ENCODE measurements at regions not wholly inside any gene's neighbourhood (a gene's known extent, or its start where the extent isn't known, plus 50 kb on each side); places are given as distances from the start of the nearest gene placed in this dataset.

DNA sequence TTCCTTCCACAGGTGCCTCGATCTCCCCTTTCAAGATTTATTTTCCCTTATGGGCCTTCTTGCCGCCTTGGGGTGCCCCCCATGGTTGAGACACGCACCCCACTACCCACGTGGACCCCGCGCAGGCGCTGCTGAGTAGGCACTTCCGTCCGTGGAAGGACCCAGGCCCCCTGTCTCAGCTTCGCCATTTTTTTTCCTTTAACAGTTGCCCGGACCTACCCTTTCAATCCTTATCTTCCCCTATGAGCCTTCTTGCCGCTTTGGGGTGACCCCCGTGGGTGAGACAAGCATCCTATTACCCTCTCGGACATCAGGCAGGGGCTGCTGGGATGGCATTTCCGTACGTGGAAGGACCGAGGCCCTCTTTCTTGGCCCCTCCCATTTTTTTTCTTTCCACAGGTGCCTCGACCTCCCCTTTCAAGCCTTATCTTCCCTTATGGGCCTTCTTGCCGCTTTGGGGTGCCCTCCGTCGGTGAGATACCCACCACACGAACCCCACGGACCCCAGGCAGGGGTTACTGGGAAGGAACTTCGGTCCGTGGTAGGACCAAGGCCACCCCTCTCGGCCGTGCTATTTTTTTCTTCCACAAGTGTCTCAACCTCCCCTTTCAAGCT is 268.2 kb downstream of the ALG10 start:
- DNase-seq (ENCODE audit: low read depth in 1 of 2, low spot score in 1 of 2) = no peak

DNA sequence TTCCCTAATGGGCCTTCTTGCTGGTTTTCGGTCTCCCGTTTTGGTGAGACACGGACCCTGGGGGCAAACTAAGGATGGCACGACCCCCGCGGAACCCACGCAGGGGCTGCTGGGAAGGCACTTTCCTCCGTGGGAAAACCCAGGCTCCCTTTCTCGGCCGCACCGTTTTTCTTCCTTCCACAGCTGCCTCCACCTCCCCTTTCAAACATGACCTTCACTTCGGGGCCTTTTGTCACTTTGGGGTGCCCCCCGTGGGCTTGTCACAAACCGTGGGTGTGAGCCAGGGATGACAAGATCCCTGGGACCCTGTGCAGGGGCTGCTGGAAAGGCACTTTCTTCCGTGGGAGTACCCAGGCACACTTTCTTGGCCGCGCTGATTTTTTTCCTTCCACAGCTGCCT is 268.7 kb downstream of the ALG10 start:
- DNase-seq (ENCODE audit: low read depth in 1 of 2, low spot score in 1 of 2) = no peak

DNA sequence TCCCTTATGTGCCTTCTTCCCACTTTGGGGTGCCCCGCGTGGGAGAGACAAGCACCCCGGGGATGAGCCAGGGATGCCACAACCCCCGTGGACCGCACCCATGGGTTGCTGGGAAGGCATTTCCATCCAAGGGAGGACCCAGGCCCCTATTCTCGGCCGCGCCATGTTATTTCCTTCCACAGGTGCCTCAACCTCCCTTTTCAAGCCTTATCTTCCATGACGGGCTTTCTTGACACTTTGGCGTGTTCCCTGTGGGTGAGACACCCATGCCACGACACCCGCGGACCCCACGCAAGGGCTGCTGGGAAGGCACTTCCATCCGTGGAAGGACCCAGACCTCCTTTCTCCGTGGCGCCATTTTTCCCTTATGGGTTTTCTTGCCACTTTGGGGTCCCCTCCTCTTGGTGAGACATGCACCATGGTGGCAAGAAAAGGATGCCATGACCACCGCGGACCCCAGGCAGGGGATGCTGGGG is 269.2 kb downstream of the ALG10 start:
- no peak for DNase-seq (ENCODE audit: low read depth in 1 of 2, low spot score in 1 of 2)

DNA sequence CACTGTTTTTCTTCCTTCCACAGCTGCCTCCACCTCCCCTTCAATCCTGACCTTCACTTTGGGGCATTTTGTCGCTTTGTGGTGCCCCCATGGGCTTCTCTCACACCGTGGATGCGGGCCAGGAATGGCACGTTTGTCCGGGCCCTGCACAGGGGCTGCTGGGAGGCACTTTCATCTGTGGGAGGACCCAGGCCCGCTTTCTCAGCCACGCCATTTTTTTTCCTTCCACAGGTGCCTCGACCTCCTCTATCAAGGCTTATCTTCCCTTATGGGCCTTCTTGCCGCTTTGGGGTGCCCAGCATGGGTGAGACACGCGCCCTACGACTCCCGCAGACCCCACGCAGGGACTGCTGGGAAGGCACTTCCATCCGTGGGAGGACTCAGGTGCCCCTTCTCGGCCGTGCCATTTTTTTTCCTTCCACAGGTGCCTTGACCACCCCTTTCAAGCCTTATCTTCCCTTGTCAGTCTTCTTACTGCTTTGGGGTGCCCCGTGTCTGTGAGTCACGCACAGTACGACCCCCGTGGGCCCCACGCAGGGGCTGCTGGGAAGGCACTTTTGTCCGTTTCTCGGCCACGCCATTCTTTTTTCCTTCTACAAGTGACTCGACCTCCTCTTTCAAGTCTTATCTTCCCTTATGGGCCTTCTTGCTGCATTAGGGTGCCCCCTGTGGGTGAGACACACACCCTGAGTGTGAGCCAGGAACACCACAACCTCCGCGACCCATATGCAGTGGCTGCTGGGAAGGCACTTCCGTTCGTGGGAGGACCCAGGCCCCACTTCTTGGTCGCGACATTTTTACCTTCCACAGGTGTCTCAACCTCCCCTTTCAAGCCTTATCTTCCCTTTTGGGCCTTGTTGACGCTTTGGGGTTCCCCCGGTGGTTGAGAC is 270.7 kb downstream of the ALG10 start:
- no peak for DNase-seq (ENCODE audit: low read depth in 1 of 2, low spot score in 1 of 2)

DNA sequence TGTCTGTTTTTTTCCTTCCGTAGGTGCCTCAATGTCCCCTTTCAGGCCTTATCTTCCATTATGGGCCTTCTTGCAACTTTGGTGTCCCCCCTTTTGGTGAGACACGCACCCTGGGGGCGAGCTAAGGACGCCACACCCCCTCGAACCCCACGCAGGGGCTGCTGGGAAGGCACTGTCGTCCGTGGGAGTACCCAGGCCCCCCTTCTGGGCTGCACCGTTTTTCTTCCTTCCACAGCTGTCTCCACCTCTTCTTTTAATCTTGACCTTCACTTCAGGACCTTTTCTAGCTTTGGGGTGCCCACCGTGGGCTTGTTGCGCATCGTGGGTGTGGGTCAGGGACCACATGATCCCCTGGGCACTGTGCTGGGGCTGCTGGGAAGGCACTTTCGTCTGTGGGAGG is 271.8 kb downstream of the ALG10 start:
- DNase-seq (ENCODE audit: low read depth in 1 of 2, low spot score in 1 of 2) = no peak

DNA sequence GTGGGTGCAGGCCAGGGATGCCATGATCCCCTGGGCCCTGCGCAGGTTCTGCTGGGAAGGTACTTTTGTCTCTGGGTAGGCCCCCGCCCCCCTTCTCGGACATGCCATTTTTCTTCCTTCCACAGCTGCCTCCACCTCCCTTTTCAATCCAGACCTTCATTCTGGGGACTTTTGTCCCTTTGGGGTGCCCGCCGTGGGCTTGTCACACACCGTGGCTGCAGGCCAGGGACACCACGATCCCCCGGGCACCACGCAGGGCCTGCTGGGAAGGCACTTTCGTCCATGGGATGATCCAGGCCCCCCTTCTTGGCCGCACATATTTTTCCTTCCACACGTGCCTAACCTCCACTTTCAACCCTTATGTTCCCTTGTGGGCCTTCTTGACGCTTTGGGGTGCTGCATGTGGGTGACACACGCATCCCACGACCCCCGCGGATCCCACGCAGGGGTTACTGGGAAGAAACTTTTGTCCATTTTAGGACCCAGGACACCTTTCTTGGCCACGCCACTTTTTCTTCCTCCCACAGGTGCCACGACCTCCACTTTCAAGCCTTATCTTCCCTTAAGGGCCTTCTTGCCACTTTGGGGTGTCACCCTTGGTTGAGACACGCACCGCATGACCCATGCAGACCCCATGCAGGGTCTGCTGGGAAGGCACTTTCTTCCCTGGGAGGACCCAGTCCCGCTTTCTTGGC is 272.5 kb downstream of the ALG10 start:
- DNase-seq (ENCODE audit: low read depth in 1 of 2, low spot score in 1 of 2) = no peak

DNA sequence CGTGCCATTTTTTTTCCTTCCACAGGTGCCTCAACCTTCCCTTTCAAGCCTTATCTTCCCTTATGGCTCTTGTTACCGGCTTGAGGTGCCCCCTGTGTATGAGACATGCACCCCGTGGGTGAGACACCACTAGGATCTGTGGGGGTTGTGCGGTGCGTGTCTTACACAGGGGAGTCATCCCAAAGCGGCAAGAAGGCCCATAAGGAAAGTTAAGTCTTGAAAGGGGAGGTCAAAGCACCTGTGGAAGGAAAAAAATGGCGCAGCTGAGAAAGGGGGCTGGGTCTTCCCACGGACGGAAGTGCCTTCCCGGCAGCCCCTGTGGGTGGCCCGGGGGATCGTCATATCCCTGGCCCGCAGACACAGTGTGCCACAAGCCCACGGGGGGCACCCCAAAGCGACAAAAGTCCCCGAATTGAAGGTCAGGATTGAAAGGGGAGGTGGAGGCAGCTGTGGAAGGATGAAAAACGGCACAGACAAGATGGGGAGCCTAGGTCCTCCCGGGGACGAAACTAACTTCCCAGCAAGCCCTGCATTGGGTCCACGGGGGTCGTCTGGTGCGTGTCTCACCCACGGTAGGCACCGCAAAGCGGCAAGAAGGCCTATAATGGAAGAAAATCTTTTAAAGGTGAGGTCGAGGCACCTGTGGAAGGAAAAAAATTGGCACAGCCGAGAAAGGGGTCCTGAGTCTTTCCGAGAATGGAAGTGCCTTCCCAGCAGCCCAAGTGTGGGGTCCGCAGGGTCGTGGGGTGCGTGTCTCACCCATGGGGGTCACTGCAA is 273.3 kb downstream of the ALG10 start:
- DNase-seq (ENCODE audit: low read depth in 1 of 2, low spot score in 1 of 2) = no peak

DNA sequence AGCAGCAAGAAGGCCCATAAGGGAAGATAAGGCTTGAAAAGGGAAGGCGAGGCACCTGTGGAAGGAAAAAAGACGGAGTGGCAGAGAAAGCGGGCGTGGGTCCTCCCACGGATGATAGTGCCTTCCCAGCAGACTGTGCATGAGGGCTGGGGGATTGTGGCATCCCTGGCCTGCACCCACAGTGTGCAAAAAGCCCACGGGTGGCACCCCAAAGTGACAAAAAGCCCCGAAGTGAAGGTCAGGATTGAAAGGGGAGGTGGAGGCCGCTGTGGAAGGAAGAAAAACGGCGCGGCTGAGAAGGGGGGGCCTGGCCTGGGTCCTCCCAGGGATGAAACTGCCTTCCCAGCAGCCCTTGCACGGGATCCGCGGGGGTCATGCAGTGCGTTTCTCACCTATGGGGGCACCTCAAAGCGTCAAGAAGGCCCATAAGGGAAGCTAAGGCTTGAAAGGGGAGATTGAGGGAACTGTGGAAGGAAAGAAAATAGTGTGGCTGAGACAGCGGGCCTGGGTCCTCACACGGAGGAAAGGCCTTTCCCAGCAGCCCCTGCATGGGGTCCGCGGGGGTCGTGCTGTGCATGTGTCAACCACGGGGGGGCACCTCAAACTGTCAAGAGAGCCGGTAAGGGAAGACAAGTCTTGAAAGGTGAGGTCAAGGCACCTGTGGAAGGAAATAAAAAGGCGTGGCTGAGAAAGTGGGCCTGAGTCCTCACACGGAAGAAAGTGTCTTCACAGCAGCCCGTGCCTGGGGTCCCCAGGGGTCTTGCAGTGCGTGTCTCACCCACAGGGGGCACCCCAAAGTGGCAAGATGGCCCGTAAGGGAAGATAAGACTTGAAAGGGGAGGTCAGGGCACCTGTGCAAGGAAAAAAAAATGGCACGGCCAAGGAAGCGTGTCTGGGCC is 274.1 kb downstream of the ALG10 start:
- no peak for DNase-seq (ENCODE audit: low read depth in 1 of 2, low spot score in 1 of 2)

DNA sequence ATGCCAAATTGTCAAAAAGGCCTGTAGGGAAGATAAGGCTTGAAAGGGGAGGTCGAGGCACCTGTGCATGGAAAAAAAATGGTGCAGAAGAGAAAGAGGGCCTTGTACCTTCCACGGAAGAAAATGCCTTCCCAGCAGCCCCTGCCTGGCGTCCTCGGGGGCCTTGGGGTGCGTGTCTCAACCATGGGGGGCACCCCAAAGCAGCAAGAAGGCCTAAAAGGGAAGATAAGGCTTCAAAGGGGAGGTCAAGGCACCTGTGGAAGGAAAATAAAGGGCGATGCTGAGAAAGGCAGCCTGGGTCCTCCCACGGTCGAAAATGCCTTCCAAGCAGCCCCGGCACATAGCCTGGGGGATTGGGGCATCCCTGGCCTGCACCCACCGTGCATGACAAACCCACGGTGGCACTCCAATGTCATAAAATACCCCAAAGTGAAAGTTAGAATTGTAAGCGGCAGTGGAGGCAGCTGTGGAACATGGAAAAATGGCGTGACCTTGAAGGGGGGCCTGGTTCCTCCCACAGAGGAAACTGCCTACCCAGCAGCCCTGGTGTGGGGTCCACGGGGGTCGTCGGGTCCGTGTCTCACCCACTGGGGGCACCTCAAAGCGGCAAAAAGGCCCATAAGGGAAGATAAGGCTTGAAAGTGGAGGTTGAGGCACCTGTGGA is 275.0 kb downstream of the ALG10 start:
- no peak for DNase-seq (ENCODE audit: low read depth in 1 of 2, low spot score in 1 of 2)

DNA sequence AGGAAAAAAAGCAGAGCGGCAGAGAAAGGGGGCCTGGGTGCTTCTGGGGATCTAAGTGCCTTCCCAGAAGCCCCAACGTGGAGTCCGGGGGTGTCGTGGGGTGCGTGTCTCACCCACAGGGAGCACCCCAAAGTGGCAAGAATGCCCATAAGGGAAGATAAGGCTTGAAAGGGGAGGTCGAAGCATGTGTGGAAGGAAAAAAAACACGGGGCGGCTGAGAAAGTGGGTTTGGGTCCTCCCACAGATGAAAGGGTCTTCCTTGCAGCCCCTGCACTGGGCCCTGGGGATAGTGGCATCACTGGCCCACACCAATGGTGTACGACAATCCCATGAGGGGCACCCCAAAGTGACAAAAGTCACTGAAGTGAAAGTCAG is 275.5 kb downstream of the ALG10 start:
- no peak for DNase-seq (ENCODE audit: low read depth in 1 of 2, low spot score in 1 of 2)

DNA sequence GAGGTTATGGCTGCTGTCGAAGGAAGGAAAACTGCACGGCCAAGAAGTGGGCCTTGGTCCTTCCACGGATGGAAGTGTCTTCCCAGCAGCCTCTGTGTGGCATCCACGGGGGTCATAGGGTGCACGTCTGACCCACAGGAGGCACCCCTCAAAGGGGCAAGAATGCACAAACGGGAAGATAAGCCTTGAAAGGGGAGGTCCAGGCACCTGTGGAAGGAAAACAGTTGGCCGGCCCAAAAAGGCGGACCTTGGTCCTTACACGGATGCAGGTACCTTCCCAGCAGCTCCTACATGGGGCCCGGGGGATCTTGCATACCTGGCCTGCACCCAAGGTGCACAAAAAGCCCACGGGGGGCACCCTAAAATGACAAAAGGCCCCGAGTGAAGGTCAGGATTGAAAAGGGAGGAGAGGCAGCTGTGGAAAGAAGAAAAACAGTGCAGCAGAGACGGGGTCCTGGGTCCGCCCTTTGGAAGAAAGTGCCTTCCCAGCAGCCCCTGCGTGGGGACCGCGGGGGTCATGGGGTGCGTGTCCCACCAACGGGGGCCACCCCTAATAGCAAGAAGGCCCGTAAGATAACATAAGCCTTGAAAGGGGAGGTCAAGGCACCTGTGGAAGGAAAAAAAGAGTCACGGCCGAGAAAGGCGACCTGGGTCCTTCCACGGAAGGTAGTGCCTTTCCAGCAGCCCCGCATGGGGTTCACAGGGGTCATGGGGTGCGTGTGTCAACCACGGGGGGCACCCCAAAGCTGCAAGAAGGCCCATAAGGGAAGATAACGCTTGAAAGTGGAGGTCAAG is 276.1 kb downstream of the ALG10 start:
- no peak for DNase-seq (ENCODE audit: low read depth in 1 of 2, low spot score in 1 of 2)

DNA sequence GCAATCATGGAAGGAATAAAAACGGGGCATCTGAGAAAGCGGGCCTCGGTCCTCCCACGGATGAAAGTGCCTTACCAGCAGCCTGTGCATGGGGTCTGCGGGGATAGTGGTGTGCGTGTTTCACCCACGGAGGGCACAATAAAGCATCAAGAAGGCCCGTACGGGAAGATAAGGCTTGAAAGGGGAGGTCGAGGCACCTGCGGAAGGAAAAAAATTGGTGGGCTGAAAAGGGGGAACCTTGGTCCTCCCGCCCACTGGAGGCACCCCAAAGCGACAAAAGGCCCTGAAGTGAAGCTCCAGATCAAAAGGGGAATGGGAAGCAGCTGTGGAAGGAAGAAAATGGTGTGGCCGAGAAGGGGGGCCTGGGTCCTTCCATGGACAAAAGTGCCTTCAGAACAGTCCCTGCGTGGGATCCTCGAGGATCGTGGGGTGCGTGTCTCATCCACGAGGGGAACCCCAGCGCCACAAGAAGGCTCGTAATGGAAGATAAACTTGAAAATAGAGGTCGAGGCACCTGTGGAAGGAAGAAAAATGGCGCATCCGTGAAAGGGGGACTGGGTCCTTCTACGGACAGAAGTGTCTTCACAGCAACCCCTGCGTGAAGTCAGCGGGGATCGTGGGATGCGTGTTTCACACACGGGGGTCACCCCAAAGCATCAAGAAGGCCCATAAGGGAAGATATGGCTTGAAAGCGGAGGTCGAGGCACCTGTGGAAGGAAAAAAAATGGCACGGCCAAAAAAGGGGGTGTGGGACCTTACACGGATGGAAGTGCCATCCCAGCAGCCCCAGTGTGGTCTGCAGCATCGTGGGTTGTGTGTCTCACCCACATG is 276.9 kb downstream of the ALG10 start:
- DNase-seq (ENCODE audit: low read depth in 1 of 2, low spot score in 1 of 2) = no peak

DNA sequence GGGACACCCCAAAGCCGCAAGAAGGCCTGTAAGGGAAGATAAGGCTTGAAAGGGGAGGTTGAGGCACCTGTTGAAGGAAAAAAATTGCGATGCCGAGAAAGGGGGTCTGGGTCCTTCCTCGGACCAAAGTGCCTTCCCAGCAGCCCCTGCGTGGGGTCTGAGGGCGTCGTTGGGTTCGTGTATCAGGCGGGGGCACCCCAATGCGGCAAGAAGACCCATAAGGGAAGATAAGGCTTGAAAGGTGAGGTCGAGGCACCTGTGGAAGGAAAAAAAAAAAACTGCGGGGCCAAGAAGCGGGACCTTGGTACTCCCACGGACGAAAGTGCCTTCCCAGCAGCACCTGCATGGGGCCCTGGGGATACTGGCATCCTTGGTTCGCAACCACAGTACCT is 277.5 kb downstream of the ALG10 start:
- DNase-seq (ENCODE audit: low read depth in 1 of 2, low spot score in 1 of 2) = no peak

DNA sequence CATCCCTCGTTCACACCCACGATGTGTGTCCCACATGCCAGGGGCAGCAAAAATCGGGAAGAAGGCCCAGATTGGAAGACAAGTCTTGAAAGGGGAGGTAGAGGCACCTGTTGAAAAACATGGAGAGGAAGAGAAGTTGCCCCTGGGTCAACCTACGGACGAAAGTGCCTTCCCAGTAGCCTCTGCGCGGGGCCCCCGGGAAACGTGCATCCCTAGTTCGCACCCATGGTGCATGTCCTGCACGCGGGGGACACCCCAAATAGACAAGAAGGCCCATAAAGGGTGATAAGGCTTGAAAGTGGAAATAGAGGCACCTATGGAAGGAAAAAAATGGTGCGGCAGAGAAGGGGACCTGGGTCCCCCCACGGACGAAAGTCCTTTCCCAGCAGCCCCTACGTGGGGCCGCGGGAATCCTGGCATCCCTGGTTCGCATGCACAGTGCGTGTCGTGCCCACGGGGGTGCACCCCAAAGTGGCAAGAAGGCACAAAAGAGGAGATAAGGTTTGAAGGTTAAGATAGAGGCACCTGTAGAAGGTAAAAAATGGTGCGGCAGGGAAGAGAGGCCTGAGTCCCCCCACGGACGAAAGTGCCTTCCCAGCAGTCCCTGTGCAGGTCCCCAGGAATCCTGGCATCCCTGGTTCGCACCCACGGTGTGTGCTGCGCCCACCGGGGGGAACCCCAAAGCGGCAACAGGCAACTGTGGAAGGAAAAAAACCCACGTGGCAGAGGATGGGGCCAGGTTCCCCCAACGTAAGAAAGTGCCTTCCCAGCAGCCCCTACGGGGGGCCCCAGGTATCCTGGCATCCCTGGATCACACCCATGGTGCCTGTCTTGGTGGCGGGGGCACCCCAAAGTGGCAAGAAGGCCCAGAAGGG is 278.3 kb downstream of the ALG10 start:
- no peak for DNase-seq (ENCODE audit: low read depth in 1 of 2, low spot score in 1 of 2)

DNA sequence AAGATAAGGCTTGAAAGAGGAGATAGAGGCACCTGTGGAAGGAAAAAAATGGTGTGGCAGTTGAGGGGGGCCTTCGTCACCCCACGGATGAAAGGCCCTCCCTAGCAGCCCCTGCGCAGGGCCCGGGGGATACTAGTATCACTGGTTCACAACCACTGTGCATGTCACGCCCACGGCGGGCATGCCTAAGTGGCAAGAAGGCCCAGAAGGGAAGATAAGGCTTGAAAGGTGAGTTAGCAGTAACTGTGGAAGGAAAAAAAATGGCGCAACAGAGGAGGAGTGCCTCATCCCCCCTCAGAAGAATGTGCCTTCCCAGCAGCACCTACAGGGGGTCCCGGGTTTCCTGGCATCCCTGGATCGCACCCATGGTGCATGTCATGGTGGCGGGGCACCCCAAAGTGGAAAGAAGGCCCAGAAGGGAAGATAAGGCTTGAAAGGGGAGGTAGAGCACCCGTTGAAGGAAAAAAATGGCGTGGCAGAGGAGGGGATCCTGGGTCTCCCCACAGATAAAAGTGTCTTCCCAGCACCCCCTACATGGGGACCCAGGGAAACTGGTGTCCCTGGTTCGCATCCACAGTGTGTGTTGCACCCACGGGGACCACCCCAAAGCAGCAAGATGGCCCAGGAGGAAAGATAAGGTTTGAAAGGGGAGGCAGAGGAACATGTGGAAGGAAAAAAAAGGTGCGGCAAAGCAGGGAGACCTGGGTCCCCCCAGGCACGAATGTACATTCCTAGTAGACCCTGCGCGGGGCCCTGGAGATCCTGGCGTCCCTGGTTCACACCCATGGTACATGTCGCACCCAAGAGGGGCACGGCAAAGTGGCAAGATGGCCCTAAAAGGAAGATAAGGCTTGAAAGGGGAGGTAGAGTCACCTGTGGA is 279.2 kb downstream of the ALG10 start:
- no peak for DNase-seq (ENCODE audit: low read depth in 1 of 2, low spot score in 1 of 2)

Measured in stimulated activated CD4-positive, alpha-beta T cell treated with anti-CD3 and anti-CD28 coated beads, Interleukin-15, amount 100 ng/mL, for 1 hour (primary cell).